GM12878 (cell line): ENCODE measurements at regions not wholly inside any gene's neighbourhood (a gene's known extent, or its start where the extent isn't known, plus 50 kb on each side); places are given as distances from the start of the nearest gene placed in this dataset.

Experiments used
- EZH2 ChIP-seq: IDR thresholded peaks from 2 replicates; pipeline ENCODE4 v1.6.1; 2012; ENCODE audit warnings: low read depth, mild to moderate bottlenecking, control low read depth, inconsistent platforms, low read length, borderline replicate concordance; ENCODE audit not compliant: control insufficient read depth
- TF ChIP-seq, protein P1 (sequence below), 3 experiments: IDR thresholded peaks in 2 of 3; conservative IDR thresholded peaks in 1 of 3; 2 replicates each; pipeline ENCODE4 v1.5.1; 2011; ENCODE audit warnings: low read depth in 3 of 3, low read length in 3 of 3, mild to moderate bottlenecking in 3 of 3, control low read depth in 2 of 3, moderate library complexity in 2 of 3, inconsistent platforms in 1 of 3, mixed read lengths in 1 of 3; ENCODE audit not compliant: control insufficient read depth in 2 of 3, insufficient read depth in 1 of 3; ENCODE audit errors: extremely low read depth in 1 of 3

DNA sequence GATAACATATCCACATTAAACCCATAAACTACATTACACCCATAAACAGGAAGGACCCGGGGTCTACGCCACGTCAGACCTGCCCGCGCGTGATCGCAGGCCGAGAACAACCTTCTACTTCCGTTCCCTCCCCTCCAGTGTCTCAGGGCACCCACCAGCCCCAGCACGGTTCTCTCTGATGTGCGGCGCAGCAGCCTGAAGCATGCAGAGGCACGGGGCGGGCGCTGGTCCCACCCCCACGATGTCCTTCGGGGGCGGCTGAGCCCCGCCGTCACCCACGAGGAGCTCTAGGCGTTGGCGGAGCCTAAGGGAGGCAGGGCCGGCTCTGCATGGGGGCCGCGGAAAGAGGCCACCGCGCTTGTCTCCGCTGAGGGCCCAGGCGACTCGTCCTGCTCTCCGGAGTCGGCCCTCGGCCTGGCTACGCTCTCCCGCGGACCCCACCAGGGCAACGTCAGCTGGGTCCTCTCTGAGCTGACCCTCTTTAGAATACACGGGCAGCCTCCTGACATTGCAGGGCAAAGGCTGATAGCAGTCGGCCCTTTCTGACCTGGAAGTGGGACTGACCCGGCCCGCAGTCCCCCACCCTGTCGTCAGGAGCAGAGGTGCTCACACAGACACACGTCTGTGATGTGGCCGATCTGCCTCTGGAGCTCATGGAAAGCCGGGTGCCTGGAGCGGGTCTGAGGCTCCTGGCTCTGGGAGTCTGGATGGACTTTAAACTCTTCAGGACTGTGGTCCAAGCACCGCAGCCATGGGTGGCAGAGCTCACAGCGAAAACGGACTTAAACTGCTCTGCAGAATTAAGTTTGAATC, 65.6 kb upstream of the ADGRA1 start:
- TF ChIP-seq EZH2: no peak
- TF ChIP-seq, protein P1, sequence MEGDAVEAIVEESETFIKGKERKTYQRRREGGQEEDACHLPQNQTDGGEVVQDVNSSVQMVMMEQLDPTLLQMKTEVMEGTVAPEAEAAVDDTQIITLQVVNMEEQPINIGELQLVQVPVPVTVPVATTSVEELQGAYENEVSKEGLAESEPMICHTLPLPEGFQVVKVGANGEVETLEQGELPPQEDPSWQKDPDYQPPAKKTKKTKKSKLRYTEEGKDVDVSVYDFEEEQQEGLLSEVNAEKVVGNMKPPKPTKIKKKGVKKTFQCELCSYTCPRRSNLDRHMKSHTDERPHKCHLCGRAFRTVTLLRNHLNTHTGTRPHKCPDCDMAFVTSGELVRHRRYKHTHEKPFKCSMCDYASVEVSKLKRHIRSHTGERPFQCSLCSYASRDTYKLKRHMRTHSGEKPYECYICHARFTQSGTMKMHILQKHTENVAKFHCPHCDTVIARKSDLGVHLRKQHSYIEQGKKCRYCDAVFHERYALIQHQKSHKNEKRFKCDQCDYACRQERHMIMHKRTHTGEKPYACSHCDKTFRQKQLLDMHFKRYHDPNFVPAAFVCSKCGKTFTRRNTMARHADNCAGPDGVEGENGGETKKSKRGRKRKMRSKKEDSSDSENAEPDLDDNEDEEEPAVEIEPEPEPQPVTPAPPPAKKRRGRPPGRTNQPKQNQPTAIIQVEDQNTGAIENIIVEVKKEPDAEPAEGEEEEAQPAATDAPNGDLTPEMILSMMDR (IDR thresholded peaks at IDR 0.05 in 2 of 3, conservative IDR thresholded peaks at IDR 0.05 in 1 of 3; ENCODE audit: control insufficient read depth in 2 of 3, extremely low read depth in 1 of 3, insufficient read depth in 1 of 3, low read depth in 3 of 3, low read length in 3 of 3): no peak
